HEK293 (cell line): ENCODE measurements at regions not wholly inside any gene's neighbourhood (a gene's known extent, or its start where the extent isn't known, plus 50 kb on each side); places are given as distances from the start of the nearest gene placed in this dataset.

ENCODE experiments used
- CTCF ChIP-seq: fragments of 450-650 bp; formaldehyde crosslinking; IDR thresholded peaks from 2 replicates; pipeline ENCODE4 v1.5.1; 2016; ENCODE audit warnings: missing biosample characterization, missing genetic modification characterization
- INSM2 ChIP-seq: fragments of 450-650 bp; formaldehyde crosslinking; IDR thresholded peaks from 2 replicates; pipeline ENCODE4 v1.5.1; 2016; ENCODE audit warnings: missing biosample characterization, missing genetic modification characterization
- PRDM1 ChIP-seq: fragments of 450-650 bp; formaldehyde crosslinking; IDR thresholded peaks from 2 replicates; pipeline ENCODE4; 2016; ENCODE audit warnings: missing biosample characterization, missing genetic modification characterization
- REST ChIP-seq: fragments of 450-650 bp; formaldehyde crosslinking; IDR thresholded peaks from 2 replicates; pipeline ENCODE4 v1.5.1; 2016; ENCODE audit warnings: missing biosample characterization, missing genetic modification characterization
- SCRT2 ChIP-seq: fragments of 450-650 bp; formaldehyde crosslinking; IDR thresholded peaks from 2 replicates; pipeline ENCODE4 v1.5.1; 2016; ENCODE audit warnings: missing biosample characterization, missing genetic modification characterization
- ZNF140 ChIP-seq: fragments of 450-650 bp; formaldehyde crosslinking; IDR thresholded peaks from 2 replicates; pipeline ENCODE4 v1.5.1; 2016; ENCODE audit warnings: missing biosample characterization, missing genetic modification characterization
- ZNF169 ChIP-seq: fragments of 450-650 bp; formaldehyde crosslinking; IDR thresholded peaks from 2 replicates; pipeline ENCODE4 v1.5.1; 2016; ENCODE audit warnings: missing biosample characterization, missing genetic modification characterization
- ZNF292 ChIP-seq: fragments of 450-650 bp; formaldehyde crosslinking; IDR thresholded peaks from 2 replicates; pipeline ENCODE4 v1.5.1; 2016; ENCODE audit warnings: low read depth, missing biosample characterization, missing genetic modification characterization, borderline replicate concordance

GRCh38 chrX:10901290-10901633 lies 209.9 kb upstream of the HCCS start:
- TF ChIP-seq CTCF (tag by site-specific recombination) = no peak
- TF ChIP-seq ZNF140 = no peak
- TF ChIP-seq ZNF169 (tag by site-specific recombination) = no peak
- no peak for TF ChIP-seq SCRT2 (tag by site-specific recombination)
- no peak for TF ChIP-seq REST (tag by site-specific recombination)
- TF ChIP-seq ZNF292 (tag by site-specific recombination) = no peak
- no peak for TF ChIP-seq PRDM1 (tag by site-specific recombination)
- TF ChIP-seq INSM2 (tag by site-specific recombination) = no peak
